GM18868 (cell line): ENCODE measurements at regions not wholly inside any gene's neighbourhood (a gene's known extent, or its start where the extent isn't known, plus 50 kb on each side); places are given as distances from the start of the nearest gene placed in this dataset.

Experiments
- ATAC-seq: cut with Tn5 transposase; IDR thresholded peaks from one replicate; pipeline ENCODE4 v1.9.1; 2021; ENCODE audit warnings: mild to moderate bottlenecking, moderate library complexity; ENCODE audit not compliant: unreplicated experiment

GRCh38 chr16:35626041-35626440 lies 2166.6 kb downstream of the TP53TG3F start:
- no peak for ATAC-seq

GRCh38 chr16:35628976-35629375 lies 2169.6 kb downstream of the TP53TG3F start:
- no peak for ATAC-seq

GRCh38 chr16:35631261-35631945 lies 2172.0 kb downstream of the TP53TG3F start:
- ATAC-seq: no peak

- ATAC-seq: no peak
Measured at GRCh38 chr16:35636480-35637230, 2177.2 kb downstream of the TP53TG3F start.

- ATAC-seq: no peak
Measured at GRCh38 chr16:35637683-35638082, 2178.3 kb downstream of the TP53TG3F start.

GRCh38 chr16:35639233-35640205 lies 2180.1 kb downstream of the TP53TG3F start:
- no peak for ATAC-seq

GRCh38 chr16:35642322-35642835 lies 2183.0 kb downstream of the TP53TG3F start:
- ATAC-seq: no peak

- no peak for ATAC-seq
Measured at GRCh38 chr16:35651841-35652240, 2192.4 kb downstream of the TP53TG3F start.

- ATAC-seq: no peak
Measured at GRCh38 chr16:35664091-35664693, 2204.8 kb downstream of the TP53TG3F start.

- no peak for ATAC-seq
Measured at GRCh38 chr16:35685085-35685484, 2225.7 kb downstream of the TP53TG3F start.

- ATAC-seq: no peak
Measured at GRCh38 chr16:35686595-35686994, 2227.2 kb downstream of the TP53TG3F start.

- ATAC-seq: no peak
Measured at GRCh38 chr16:35687071-35687470, 2227.7 kb downstream of the TP53TG3F start.

- ATAC-seq: no peak
Measured at GRCh38 chr16:35687781-35688180, 2228.4 kb downstream of the TP53TG3F start.

- no peak for ATAC-seq
Measured at GRCh38 chr16:35689764-35690163, 2230.4 kb downstream of the TP53TG3F start.

GRCh38 chr16:35690413-35690812 lies 2231.0 kb downstream of the TP53TG3F start:
- no peak for ATAC-seq

GRCh38 chr16:35691057-35691456 lies 2231.6 kb downstream of the TP53TG3F start:
- no peak for ATAC-seq

GRCh38 chr16:35692824-35693223 lies 2233.4 kb downstream of the TP53TG3F start:
- ATAC-seq: no peak

GRCh38 chr16:35706901-35707300 lies 2247.5 kb downstream of the TP53TG3F start:
- no peak for ATAC-seq

- no peak for ATAC-seq
Measured at GRCh38 chr16:35711435-35711834, 2252.0 kb downstream of the TP53TG3F start.

- ATAC-seq: no peak
Measured at GRCh38 chr16:35711958-35712357, 2252.5 kb downstream of the TP53TG3F start.
